Sigmoid colon (tissue), 4 donors: ENCODE measurements at regions not wholly inside any gene's neighbourhood (a gene's known extent, or its start where the extent isn't known, plus 50 kb on each side); places are given as distances from the start of the nearest gene placed in this dataset.

Experiments used
- EP300 ChIP-seq, 4 donors: sonication (generic); formaldehyde crosslinking; IDR thresholded peaks; one replicate each; pipeline ENCODE4 v1.6.1; 2017; ENCODE audit warnings: antibody characterized with exemption in 4 of 4
- POLR2A ChIP-seq, 2 donors: fragments of 450-650 bp; IDR thresholded peaks; one replicate each; pipeline ENCODE4 v1.6.1; 2016; ENCODE audit warnings: antibody characterized with exemption in 2 of 2, mild to moderate bottlenecking in 2 of 2, moderate library complexity in 2 of 2
- POLR2AphosphoS5 ChIP-seq, 4 donors: sonication (generic); formaldehyde crosslinking; IDR thresholded peaks; one replicate each; pipeline ENCODE4 v1.6.1; 2017; ENCODE audit warnings: antibody characterized with exemption in 4 of 4
- TF ChIP-seq, protein P1 (sequence below), 4 experiments: fragments of 450-650 bp in 3 of 4; fragments of 200-600 bp in 1 of 4; IDR thresholded peaks; one replicate each; pipeline ENCODE4 v1.5.1; 2016 to 2019; ENCODE audit warnings: antibody characterized with exemption in 4 of 4, mild to moderate bottlenecking in 3 of 4, moderate library complexity in 2 of 4

GRCh38 chr5:116650964-116651363 is 76.3 kb upstream of the SEMA6A start:
- TF ChIP-seq, protein P1, sequence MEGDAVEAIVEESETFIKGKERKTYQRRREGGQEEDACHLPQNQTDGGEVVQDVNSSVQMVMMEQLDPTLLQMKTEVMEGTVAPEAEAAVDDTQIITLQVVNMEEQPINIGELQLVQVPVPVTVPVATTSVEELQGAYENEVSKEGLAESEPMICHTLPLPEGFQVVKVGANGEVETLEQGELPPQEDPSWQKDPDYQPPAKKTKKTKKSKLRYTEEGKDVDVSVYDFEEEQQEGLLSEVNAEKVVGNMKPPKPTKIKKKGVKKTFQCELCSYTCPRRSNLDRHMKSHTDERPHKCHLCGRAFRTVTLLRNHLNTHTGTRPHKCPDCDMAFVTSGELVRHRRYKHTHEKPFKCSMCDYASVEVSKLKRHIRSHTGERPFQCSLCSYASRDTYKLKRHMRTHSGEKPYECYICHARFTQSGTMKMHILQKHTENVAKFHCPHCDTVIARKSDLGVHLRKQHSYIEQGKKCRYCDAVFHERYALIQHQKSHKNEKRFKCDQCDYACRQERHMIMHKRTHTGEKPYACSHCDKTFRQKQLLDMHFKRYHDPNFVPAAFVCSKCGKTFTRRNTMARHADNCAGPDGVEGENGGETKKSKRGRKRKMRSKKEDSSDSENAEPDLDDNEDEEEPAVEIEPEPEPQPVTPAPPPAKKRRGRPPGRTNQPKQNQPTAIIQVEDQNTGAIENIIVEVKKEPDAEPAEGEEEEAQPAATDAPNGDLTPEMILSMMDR (IDR thresholded peaks at IDR 0.05) = no peak
- TF ChIP-seq POLR2A (IDR thresholded peaks at IDR 0.05) = no peak
- TF ChIP-seq POLR2AphosphoS5 (IDR thresholded peaks at IDR 0.05) = no peak
- TF ChIP-seq EP300 (IDR thresholded peaks at IDR 0.05) = no peak
